ENCODE measurements at regions not wholly inside any gene's neighbourhood (a gene's known extent, or its start where the extent isn't known, plus 50 kb on each side); places are given as distances from the start of the nearest gene placed in this dataset.

GRCh38 chr18:28814365-28814764 lies 637.4 kb upstream of the CDH2 start:
- H3K9me3 ChIP-seq (ENCODE audit: control insufficient read depth, low read depth, low read length), result no peaks in the 10 kb centered on the region
- H3K27ac ChIP-seq (ENCODE audit: control insufficient read depth, insufficient read depth, low read length), result no peak overlapping the region
- no peaks in the 10 kb centered on the region for H4K20me1 ChIP-seq (ENCODE audit: control insufficient read depth, extremely low read depth, insufficient read depth, low read length)
- no peaks in the 10 kb centered on the region for H3K79me2 ChIP-seq (ENCODE audit: control insufficient read depth, insufficient read depth, low read length)
- no peaks in the 10 kb centered on the region for H3K27me3 ChIP-seq (ENCODE audit: control insufficient read depth, extremely low read depth, insufficient read depth, low read length)
- no peak overlapping the region for H3K4me2 ChIP-seq (ENCODE audit: control insufficient read depth, extremely low read depth, insufficient read depth, low read depth, low read length)
- FAIRE-seq (no peak), DNase-seq (ENCODE audit: low read depth, low spot score) (no peak)
- no peaks in the 10 kb centered on the region for H3K9me1 ChIP-seq (ENCODE audit: control insufficient read depth, extremely low read depth, insufficient read depth, low read length)
- H3K4me3 ChIP-seq (ENCODE audit: control insufficient read depth in 2 of 3, extremely low read depth in 1 of 3, insufficient read depth in 2 of 3, low read depth in 1 of 3, low read length in 3 of 3), result no peak overlapping the region
- H3K9ac ChIP-seq (ENCODE audit: control insufficient read depth, extremely low read depth, insufficient read depth, low read length), result no peak overlapping the region
- TF ChIP-seq EZH2 (IDR thresholded peaks at IDR 0.05; ENCODE audit: low read length), result no peak
- TF ChIP-seq CTCF (optimal IDR thresholded peaks at IDR 0.05 in 1 of 3, IDR thresholded peaks at IDR 0.05 in 1 of 3, conservative IDR thresholded peaks at IDR 0.05 in 1 of 3; ENCODE audit: extremely low read depth in 1 of 3, insufficient read depth in 2 of 3, low read length in 3 of 3), result no peak
- dilution Hi-C loops (cut with MboI; ENCODE audit: extremely low pct_ligation_motif_present, low sequenced_read_pairs), result no loop called here
- no peak overlapping the region for H2AFZ ChIP-seq (ENCODE audit: control insufficient read depth, low read length)
- H3K4me1 ChIP-seq (ENCODE audit: control insufficient read depth, extremely low read depth, insufficient read depth, low read length), result no peaks in the 10 kb centered on the region
- H3K36me3 ChIP-seq (ENCODE audit: control insufficient read depth in 2 of 2, extremely low read depth in 1 of 2, insufficient read depth in 2 of 2, low read length in 2 of 2), result no peaks in the 10 kb centered on the region

GRCh38 chr18:28808373-28808772 lies 631.4 kb upstream of the CDH2 start:
- H3K9ac ChIP-seq (ENCODE audit: control insufficient read depth, extremely low read depth, insufficient read depth, low read length), result no peak overlapping the region
- H3K4me2 ChIP-seq (ENCODE audit: control insufficient read depth, extremely low read depth, insufficient read depth, low read depth, low read length), result no peak overlapping the region
- H3K36me3 ChIP-seq (ENCODE audit: control insufficient read depth in 2 of 2, extremely low read depth in 1 of 2, insufficient read depth in 2 of 2, low read length in 2 of 2), result no peaks in the 10 kb centered on the region
- H3K27ac ChIP-seq (ENCODE audit: control insufficient read depth, insufficient read depth, low read length), result no peak overlapping the region
- no peak for DNase-seq (ENCODE audit: low read depth, low spot score)
- H3K79me2 ChIP-seq (ENCODE audit: control insufficient read depth, insufficient read depth, low read length), result no peaks in the 10 kb centered on the region
- no peaks in the 10 kb centered on the region for H4K20me1 ChIP-seq (ENCODE audit: control insufficient read depth, extremely low read depth, insufficient read depth, low read length)
- no peaks in the 10 kb centered on the region for H3K9me3 ChIP-seq (ENCODE audit: control insufficient read depth, low read depth, low read length)
- no peak overlapping the region for H3K4me3 ChIP-seq (ENCODE audit: control insufficient read depth in 2 of 3, extremely low read depth in 1 of 3, insufficient read depth in 2 of 3, low read depth in 1 of 3, low read length in 3 of 3)
- dilution Hi-C loops (cut with MboI; ENCODE audit: extremely low pct_ligation_motif_present, low sequenced_read_pairs), result no loop called here
- TF ChIP-seq CTCF (optimal IDR thresholded peaks at IDR 0.05 in 1 of 3, IDR thresholded peaks at IDR 0.05 in 1 of 3, conservative IDR thresholded peaks at IDR 0.05 in 1 of 3; ENCODE audit: extremely low read depth in 1 of 3, insufficient read depth in 2 of 3, low read length in 3 of 3) (no peak), EZH2 (IDR thresholded peaks at IDR 0.05; ENCODE audit: low read length) (no peak)
- H3K4me1 ChIP-seq (ENCODE audit: control insufficient read depth, extremely low read depth, insufficient read depth, low read length), result peaks cover 7% of the 10 kb centered on the region
- H3K9me1 ChIP-seq (ENCODE audit: control insufficient read depth, extremely low read depth, insufficient read depth, low read length), result no peaks in the 10 kb centered on the region
- no peak overlapping the region for H2AFZ ChIP-seq (ENCODE audit: control insufficient read depth, low read length)
- no peaks in the 10 kb centered on the region for H3K27me3 ChIP-seq (ENCODE audit: control insufficient read depth, extremely low read depth, insufficient read depth, low read length)
- no peak for FAIRE-seq

Measured in keratinocyte (primary cell).